ENCODE measurements at regions not wholly inside any gene's neighbourhood (a gene's known extent, or its start where the extent isn't known, plus 50 kb on each side); places are given as distances from the start of the nearest gene placed in this dataset.
A peak's percentile ranks its signal among the peaks of the same experiment; 100 is the strongest.

- TF ChIP-seq, protein P1, sequence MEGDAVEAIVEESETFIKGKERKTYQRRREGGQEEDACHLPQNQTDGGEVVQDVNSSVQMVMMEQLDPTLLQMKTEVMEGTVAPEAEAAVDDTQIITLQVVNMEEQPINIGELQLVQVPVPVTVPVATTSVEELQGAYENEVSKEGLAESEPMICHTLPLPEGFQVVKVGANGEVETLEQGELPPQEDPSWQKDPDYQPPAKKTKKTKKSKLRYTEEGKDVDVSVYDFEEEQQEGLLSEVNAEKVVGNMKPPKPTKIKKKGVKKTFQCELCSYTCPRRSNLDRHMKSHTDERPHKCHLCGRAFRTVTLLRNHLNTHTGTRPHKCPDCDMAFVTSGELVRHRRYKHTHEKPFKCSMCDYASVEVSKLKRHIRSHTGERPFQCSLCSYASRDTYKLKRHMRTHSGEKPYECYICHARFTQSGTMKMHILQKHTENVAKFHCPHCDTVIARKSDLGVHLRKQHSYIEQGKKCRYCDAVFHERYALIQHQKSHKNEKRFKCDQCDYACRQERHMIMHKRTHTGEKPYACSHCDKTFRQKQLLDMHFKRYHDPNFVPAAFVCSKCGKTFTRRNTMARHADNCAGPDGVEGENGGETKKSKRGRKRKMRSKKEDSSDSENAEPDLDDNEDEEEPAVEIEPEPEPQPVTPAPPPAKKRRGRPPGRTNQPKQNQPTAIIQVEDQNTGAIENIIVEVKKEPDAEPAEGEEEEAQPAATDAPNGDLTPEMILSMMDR (IDR thresholded peaks at IDR 0.05; ENCODE audit: extremely low read depth in 1 of 2, insufficient read depth in 1 of 2, low read depth in 1 of 2, low read length in 2 of 2), result no peak
- TF ChIP-seq EZH2 (IDR thresholded peaks at IDR 0.05; ENCODE audit: borderline replicate concordance, low read depth, low read length, severe bottlenecking), result no peak
- no peak for TF ChIP-seq POLR2A (IDR thresholded peaks at IDR 0.05; ENCODE audit: low read depth, low read length)
- TF ChIP-seq POLR2AphosphoS5 (IDR thresholded peaks at IDR 0.05; ENCODE audit: insufficient read depth, low read depth, low read length), result no peak
- peak; percentile 6 for TF ChIP-seq JUN (IDR thresholded peaks at IDR 0.05; ENCODE audit: borderline replicate concordance, insufficient read depth, insufficient read length, low read depth)
- no peak for TF ChIP-seq MAX (IDR thresholded peaks at IDR 0.05; ENCODE audit: insufficient read depth, insufficient read length)
These were observed 291.3 kb downstream of the OGFRL1 start for GRCh38 chr6:71579902-71580301.
